ENCODE measurements at regions not wholly inside any gene's neighbourhood (a gene's known extent, or its start where the extent isn't known, plus 50 kb on each side); places are given as distances from the start of the nearest gene placed in this dataset.
A peak's percentile ranks its signal among the peaks of the same experiment; 100 is the strongest.

- no peak for DNase-seq (ENCODE audit: low read depth in 2 of 2)
Observed at GRCh38 chr1:34655875-34656240, 99.0 kb upstream of the GJB5 start.

GRCh38 chr1:34656299-34656698, 98.5 kb upstream of the GJB5 start:
- DNase-seq (ENCODE audit: low read depth in 2 of 2) = no peak

- no peak for DNase-seq (ENCODE audit: low read depth in 2 of 2)
Observed at GRCh38 chr1:34656731-34657130, 98.1 kb upstream of the GJB5 start.

GRCh38 chr1:34657266-34657665, 97.6 kb upstream of the GJB5 start:
- no peak for DNase-seq (ENCODE audit: low read depth in 2 of 2)

- no peak for DNase-seq (ENCODE audit: low read depth in 2 of 2)
Observed at GRCh38 chr1:34657849-34658248, 97.0 kb upstream of the GJB5 start.

- DNase-seq (ENCODE audit: low read depth in 2 of 2) = no peak
Observed at GRCh38 chr1:34663031-34663430, 91.8 kb upstream of the GJB5 start.

GRCh38 chr1:34668063-34668462, 86.8 kb upstream of the GJB5 start:
- DNase-seq (ENCODE audit: low read depth in 2 of 2) = no peak

- DNase-seq (ENCODE audit: low read depth in 2 of 2) = no peak
Observed at GRCh38 chr1:34670982-34671381, 83.9 kb upstream of the GJB5 start.

GRCh38 chr1:34671887-34672286, 83.0 kb upstream of the GJB5 start:
- DNase-seq (ENCODE audit: low read depth in 2 of 2) = no peak

GRCh38 chr1:34681480-34682451, 73.1 kb upstream of the GJB5 start:
- peak; percentile 11 to 15 for DNase-seq (ENCODE audit: low read depth in 2 of 2)

- no peak for DNase-seq (ENCODE audit: low read depth in 2 of 2)
Observed at GRCh38 chr1:34682452-34683223, 72.2 kb upstream of the GJB5 start.

- DNase-seq (ENCODE audit: low read depth in 2 of 2) = no peak
Observed at GRCh38 chr1:34683616-34684015, 71.2 kb upstream of the GJB5 start.

- DNase-seq (ENCODE audit: low read depth in 2 of 2) = no peak
Observed at GRCh38 chr1:34684266-34684665, 70.6 kb upstream of the GJB5 start.

- no peak for DNase-seq (ENCODE audit: low read depth in 2 of 2)
Observed at GRCh38 chr1:34685225-34685624, 69.6 kb upstream of the GJB5 start.

- DNase-seq (ENCODE audit: low read depth in 2 of 2) = no peak
Observed at GRCh38 chr1:34686531-34686930, 68.3 kb upstream of the GJB5 start.

- no peak for DNase-seq (ENCODE audit: low read depth in 2 of 2)
Observed at GRCh38 chr1:34688006-34688741, 66.7 kb upstream of the GJB5 start.

- DNase-seq (ENCODE audit: low read depth in 2 of 2) = no peak
Observed at GRCh38 chr1:34690269-34690668, 64.6 kb upstream of the GJB5 start.

GRCh38 chr1:34693081-34693480, 61.8 kb upstream of the GJB5 start:
- DNase-seq (ENCODE audit: low read depth in 2 of 2) = no peak

GRCh38 chr1:34694383-34694782, 60.5 kb upstream of the GJB5 start:
- no peak for DNase-seq (ENCODE audit: low read depth in 2 of 2)

- no peak for DNase-seq (ENCODE audit: low read depth in 2 of 2)
Observed at GRCh38 chr1:34695580-34695979, 59.3 kb upstream of the GJB5 start.

- no peak for DNase-seq (ENCODE audit: low read depth in 2 of 2)
Observed at GRCh38 chr1:34696230-34696629, 58.6 kb upstream of the GJB5 start.

- no peak for DNase-seq (ENCODE audit: low read depth in 2 of 2)
Observed at GRCh38 chr1:34696981-34697380, 57.9 kb upstream of the GJB5 start.
